Astrocyte of the hippocampus (primary cell): ENCODE measurements at regions not wholly inside any gene's neighbourhood (a gene's known extent, or its start where the extent isn't known, plus 50 kb on each side); places are given as distances from the start of the nearest gene placed in this dataset.

Experiments
- DNase-seq: peaks from one replicate; pipeline ENCODE4 v3.0.0; 2011; ENCODE audit warnings: low read depth, low spot score

GRCh38 chr9:110049699-110050450 is 158.1 kb downstream of the C9orf152 start:
- peak; percentile 61 for DNase-seq

- peak; percentile 76 for DNase-seq
Observed at GRCh38 chr9:110050925-110051355, 157.0 kb downstream of the C9orf152 start.

GRCh38 chr9:110056062-110056461 is 151.9 kb downstream of the C9orf152 start:
- DNase-seq, result no peak

GRCh38 chr9:110058304-110058953 is 149.5 kb downstream of the C9orf152 start:
- DNase-seq, result peak; percentile 75

- no peak for DNase-seq
Observed at GRCh38 chr9:110059461-110059860, 148.5 kb downstream of the C9orf152 start.

GRCh38 chr9:110064803-110065202 is 143.2 kb downstream of the C9orf152 start:
- no peak for DNase-seq

GRCh38 chr9:110065532-110065931 is 142.4 kb downstream of the C9orf152 start:
- DNase-seq, result no peak

- DNase-seq, result no peak
Observed at GRCh38 chr9:110066929-110067716, 140.8 kb downstream of the C9orf152 start.

- DNase-seq, result no peak
Observed at GRCh38 chr9:110068212-110068611, 139.7 kb downstream of the C9orf152 start.

GRCh38 chr9:110069326-110070248 is 138.4 kb downstream of the C9orf152 start:
- peak; percentile 29 for DNase-seq

- no peak for DNase-seq
Observed at GRCh38 chr9:110072597-110073355, 135.2 kb downstream of the C9orf152 start.

- no peak for DNase-seq
Observed at GRCh38 chr9:110073356-110073905, 134.5 kb downstream of the C9orf152 start.

GRCh38 chr9:110076894-110077725 is 130.8 kb downstream of the C9orf152 start:
- DNase-seq, result peak; percentile 87

- no peak for DNase-seq
Observed at GRCh38 chr9:110077925-110078324, 130.0 kb downstream of the C9orf152 start.

GRCh38 chr9:110078604-110079003 is 129.4 kb downstream of the C9orf152 start:
- no peak for DNase-seq

- peak; percentile 69 for DNase-seq
Observed at GRCh38 chr9:110081395-110081794, 126.6 kb downstream of the C9orf152 start.

GRCh38 chr9:110083866-110084265 is 124.1 kb downstream of the C9orf152 start:
- DNase-seq, result no peak

- DNase-seq, result no peak
Observed at GRCh38 chr9:110086537-110086936, 121.4 kb downstream of the C9orf152 start.

GRCh38 chr9:110087605-110088004 is 120.4 kb downstream of the C9orf152 start:
- no peak for DNase-seq
